ENCODE measurements at regions not wholly inside any gene's neighbourhood (a gene's known extent, or its start where the extent isn't known, plus 50 kb on each side); places are given as distances from the start of the nearest gene placed in this dataset.

DNA sequence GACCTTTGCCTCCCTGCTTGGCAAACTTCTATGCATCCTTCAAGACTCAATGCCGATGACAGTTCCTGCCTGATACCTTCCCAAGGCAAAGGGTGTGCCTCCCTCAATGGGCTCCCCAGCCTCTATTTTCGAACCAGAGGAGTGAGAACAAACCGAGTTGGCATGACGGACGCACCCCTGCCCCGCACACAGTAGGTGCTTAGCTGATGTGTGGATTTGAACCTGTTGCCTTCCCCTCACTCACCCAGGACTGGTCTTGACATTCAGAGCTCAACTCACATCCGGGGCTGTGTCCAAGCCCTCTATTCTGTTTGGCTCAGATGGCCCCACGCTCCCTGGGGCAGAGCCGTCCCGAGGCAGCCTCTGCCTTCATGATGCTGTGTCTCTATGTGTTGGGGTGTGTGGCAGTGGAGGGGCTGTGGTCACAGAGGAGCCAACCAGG is 52.2 kb upstream of the SLC6A11 start:
- H3K36me3 ChIP-seq (ENCODE audit: control insufficient read depth, insufficient read depth, low read length): no peaks in the 10 kb centered on the region
- TF ChIP-seq, protein P1, sequence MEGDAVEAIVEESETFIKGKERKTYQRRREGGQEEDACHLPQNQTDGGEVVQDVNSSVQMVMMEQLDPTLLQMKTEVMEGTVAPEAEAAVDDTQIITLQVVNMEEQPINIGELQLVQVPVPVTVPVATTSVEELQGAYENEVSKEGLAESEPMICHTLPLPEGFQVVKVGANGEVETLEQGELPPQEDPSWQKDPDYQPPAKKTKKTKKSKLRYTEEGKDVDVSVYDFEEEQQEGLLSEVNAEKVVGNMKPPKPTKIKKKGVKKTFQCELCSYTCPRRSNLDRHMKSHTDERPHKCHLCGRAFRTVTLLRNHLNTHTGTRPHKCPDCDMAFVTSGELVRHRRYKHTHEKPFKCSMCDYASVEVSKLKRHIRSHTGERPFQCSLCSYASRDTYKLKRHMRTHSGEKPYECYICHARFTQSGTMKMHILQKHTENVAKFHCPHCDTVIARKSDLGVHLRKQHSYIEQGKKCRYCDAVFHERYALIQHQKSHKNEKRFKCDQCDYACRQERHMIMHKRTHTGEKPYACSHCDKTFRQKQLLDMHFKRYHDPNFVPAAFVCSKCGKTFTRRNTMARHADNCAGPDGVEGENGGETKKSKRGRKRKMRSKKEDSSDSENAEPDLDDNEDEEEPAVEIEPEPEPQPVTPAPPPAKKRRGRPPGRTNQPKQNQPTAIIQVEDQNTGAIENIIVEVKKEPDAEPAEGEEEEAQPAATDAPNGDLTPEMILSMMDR (IDR thresholded peaks at IDR 0.05; ENCODE audit: insufficient read depth, low read length, poor library complexity, severe bottlenecking): no peak
- no peak for DNase-seq (ENCODE audit: low read depth)
- H3K4me3 ChIP-seq (ENCODE audit: low read depth, low read length): no peak overlapping the region
- H3K27me3 ChIP-seq (ENCODE audit: control insufficient read depth, insufficient read depth, low read length): peaks cover 3% of the 10 kb centered on the region

DNA sequence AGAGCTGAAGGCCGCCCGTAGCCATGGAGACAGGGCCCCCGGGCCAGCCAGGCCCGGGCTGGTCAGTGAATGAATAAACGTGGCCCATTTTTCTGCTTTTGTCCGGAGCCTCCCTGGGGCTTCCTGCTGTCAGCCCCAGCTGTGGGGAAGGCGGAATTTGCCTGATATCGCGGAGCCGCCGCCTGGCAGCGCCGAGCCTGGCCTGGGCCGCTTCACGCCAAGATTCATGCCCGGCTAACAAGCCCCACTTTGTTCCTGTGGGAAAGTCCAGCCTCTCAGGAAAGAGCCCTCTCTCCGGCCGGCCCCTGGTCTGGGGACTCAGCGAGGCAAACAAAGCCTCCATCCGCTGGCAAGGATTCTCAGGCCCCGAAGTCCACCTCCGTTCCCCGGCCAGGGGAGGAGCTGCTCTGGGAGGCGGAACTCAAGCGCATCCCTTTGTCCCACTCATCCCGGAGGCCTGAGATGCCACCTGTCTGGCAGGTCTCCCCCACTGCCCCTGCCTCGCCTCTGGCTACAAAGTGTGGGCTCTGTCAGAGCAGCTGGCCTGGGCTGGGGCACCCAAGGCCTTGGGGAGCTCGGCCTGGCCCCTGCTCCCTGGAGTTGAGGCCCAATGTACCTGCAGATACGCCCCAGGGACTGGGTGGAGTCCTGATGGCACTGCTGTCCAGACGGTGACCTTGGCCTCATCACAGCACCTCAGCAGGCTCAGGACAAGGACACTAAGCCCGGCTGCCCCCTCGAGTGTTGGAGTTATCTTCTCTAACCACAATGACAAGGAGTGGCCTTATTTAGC is 51.6 kb upstream of the SLC6A11 start:
- no peak for DNase-seq (ENCODE audit: low read depth)
- peaks cover 3% of the 10 kb centered on the region for H3K27me3 ChIP-seq (ENCODE audit: control insufficient read depth, insufficient read depth, low read length)
- no peak overlapping the region for H3K4me3 ChIP-seq (ENCODE audit: low read depth, low read length)
- H3K36me3 ChIP-seq (ENCODE audit: control insufficient read depth, insufficient read depth, low read length): no peaks in the 10 kb centered on the region
- TF ChIP-seq, protein P1 (IDR thresholded peaks at IDR 0.05; ENCODE audit: insufficient read depth, low read length, poor library complexity, severe bottlenecking): no peak

DNA sequence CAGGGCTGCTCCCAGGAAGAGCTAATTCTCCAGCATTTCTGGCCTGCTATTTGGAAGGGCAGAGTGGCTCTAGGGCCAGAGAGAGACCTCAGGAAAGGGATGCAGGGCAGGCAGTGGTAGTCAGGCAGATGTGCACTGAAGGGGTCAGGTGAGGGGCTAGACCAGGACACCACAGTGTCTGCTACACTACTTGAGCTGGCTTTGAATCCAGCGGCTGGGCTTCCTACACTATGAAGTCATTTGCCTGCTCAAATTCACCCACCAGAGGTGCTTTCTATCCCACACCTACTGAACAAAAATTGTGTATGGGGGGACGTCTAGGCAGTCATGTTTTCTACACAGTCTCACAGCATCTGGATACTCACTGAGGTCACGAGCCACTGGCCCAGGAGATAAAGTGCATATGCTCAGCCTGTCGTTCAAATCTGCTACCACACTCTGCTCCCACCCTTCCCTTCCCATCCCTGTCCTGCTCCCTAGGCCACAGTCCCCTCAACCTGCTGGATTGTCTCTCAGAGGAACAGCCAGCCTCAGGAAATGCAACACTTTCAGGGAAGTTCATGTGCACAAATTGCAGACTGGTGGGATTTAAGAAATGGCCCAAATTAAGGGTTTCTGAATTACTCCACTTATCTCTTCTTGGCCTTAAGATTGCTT is 49.9 kb upstream of the SLC6A11 start:
- TF ChIP-seq, protein P1 (IDR thresholded peaks at IDR 0.05; ENCODE audit: insufficient read depth, low read length, poor library complexity, severe bottlenecking): no peak
- Histone ChIP-seq H3K27me3 (ENCODE audit: control insufficient read depth, insufficient read depth, low read length) (peaks cover 3% of the 10 kb centered on the region), H3K36me3 (ENCODE audit: control insufficient read depth, insufficient read depth, low read length) (no peaks in the 10 kb centered on the region), H3K4me3 (ENCODE audit: low read depth, low read length) (no peak overlapping the region)
- DNase-seq (ENCODE audit: low read depth): no peak
